GM18870 (cell line): ENCODE measurements at regions not wholly inside any gene's neighbourhood (a gene's known extent, or its start where the extent isn't known, plus 50 kb on each side); places are given as distances from the start of the nearest gene placed in this dataset.

Experiments used
- ATAC-seq: cut with Tn5 transposase; IDR thresholded peaks from one replicate; pipeline ENCODE4 v1.9.1; 2021; ENCODE audit warnings: moderate library complexity; ENCODE audit not compliant: unreplicated experiment

DNA sequence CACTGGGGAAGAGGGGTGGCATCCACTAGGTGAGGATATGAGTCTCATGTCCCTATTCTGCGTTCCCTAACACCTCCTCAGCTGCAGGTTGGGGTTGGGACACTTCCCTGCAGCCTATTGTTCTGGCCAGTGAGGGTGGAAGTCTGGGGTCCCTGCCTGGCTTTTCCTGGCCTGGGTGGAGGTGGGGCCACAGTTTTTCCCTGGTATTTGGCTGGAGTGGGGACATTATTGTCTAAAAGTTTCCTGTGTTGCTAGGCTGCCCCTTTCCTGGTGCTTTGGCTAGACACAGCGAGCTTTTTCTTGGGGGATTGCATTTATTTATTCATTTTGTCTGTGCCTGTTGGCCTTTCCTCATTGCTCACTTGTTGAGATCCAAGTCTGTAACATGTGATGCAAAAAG lies 559.5 kb upstream of the IGFBP3 start:
- ATAC-seq, result no peak

DNA sequence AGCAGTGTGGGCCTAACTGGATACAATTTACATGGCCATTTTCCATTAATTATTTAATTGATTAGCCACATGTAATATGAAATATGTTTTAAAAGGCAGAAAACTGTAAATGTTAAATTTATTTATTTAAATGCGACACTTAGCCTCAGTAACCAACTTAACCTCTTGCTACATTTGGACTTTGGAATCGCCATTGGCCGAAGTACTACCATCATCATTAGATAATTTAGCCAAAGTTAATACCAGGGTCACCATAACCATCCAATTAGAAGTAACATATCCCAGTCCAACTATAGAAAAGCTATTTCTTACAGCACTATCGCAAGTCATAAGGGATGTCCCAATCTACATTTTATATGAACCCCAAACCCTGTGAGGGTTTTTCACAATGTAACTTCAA lies 558.6 kb upstream of the IGFBP3 start:
- no peak for ATAC-seq

DNA sequence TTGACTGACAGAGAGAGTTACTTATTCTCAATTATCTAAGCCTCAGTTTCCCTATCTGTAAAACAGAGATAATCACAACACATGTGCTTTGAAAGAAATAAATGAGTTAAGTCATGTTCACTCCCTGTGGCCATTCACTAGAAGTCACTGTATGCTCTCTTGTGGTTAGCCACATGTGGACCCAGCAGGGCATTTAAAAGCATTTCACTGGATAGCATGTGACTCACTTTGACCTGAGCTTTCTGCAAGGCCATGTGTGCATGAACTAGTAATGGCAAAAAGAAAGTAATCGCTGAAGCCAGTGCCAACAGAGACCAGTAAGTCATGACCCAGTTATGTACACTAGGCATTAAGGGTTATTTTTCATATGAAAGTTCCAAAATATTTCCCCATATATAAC lies 557.0 kb upstream of the IGFBP3 start:
- no peak for ATAC-seq

DNA sequence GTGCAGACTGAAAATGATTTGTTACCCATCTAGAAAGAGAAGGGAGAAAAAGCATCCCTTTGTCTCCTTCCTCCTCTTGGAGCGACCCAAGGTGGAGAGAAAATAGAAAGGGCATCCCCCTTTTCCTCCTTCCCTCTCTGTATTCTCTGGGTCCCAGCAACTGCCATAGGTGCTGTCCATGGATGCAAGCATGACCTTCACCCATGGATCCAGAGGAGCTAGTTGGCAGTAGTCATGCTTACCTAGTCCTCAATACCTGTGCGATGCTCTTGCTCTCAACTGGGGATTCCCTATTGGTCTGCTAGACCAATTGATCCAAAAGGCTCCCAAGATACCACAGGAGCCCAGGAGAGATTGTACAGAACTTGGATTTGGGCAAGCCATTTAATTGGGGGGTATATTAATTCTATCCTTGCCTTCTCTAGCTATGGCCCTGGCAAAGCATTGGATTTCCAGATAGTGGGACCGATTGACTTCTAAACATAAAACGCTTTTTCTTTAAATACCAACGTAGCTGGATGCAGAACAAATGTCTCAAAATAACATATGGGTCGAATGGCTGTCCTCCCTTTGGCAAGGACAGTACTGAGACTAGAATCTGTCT lies 547.8 kb upstream of the IGFBP3 start:
- no peak for ATAC-seq

DNA sequence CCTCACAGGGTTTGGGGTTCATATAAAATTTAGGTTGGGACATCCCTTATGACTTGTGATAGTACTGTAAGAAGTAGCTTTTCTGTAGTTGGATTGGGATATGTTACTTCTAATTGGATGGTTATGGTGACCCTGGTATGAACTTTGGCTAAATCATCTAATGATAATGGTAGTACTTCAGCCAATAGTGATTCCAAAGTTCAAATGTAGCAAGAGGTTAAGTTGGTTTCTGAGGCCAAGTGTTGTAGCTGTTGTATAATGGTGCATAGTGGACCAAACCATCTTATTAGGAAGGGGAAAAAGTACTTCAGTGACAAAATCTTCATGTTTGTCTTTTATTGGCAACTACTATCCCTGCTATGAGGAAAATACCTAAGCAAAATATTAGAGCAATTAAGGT lies 542.1 kb upstream of the IGFBP3 start:
- ATAC-seq, result no peak

DNA sequence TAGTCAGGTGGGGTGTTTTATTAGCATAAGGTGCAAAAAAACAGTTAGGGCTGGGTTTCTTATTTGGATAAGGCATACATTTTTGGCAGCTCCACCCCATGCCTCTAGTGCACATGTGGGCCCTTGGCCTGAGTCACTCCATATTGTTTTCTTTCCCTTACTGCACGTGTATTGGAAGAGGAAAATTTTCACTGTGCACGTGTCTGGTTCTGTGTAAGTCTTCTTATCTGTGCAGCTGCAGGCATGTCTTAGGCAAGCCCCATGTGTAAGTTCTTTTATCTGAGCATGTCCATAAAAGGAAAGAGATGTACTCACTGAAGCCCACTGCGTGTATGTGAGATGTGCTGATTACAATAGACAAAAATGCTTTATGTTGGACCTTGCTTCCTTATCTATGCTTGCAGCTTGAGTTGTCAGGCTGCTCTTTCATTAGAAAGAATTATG lies 540.3 kb upstream of the IGFBP3 start:
- ATAC-seq, result no peak

DNA sequence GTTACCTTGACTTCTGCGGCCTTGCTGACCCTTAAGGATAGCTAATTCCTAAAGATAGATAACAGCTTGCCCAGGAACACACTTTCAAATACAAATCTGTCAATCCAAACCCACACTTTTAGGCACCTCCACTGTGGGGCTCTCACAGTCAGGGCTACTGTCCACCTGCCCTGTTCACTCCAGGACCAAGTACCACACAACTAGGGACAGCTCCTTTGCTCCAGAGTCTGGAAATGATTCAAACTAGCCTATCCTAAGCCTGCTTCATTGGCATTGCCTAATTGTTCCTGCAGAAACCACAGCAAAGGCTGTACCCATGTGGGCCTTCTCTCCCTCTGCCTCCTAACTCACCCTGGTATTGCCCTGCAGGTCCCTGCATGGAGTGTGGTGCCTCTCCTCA lies 538.9 kb upstream of the IGFBP3 start:
- no peak for ATAC-seq

DNA sequence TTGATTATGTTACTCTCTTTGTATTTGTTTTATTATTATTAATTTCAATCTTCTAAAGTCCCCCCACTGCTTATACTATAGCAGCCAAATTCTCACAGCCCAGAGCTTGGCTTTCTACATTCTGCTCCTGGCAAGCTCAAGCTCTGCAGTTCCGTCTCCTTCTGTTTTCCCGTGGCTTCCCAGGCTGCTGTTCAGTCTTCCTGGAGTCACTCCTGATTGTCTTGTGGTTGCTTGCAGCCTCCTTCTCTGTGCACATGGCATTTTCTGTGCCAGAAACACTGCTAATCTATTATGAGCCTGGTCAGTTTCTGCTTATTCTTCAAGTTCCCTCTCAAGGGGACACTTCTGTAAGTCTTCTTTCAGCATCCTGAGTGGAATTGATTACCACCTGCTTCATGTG lies 533.7 kb upstream of the IGFBP3 start:
- no peak for ATAC-seq

DNA sequence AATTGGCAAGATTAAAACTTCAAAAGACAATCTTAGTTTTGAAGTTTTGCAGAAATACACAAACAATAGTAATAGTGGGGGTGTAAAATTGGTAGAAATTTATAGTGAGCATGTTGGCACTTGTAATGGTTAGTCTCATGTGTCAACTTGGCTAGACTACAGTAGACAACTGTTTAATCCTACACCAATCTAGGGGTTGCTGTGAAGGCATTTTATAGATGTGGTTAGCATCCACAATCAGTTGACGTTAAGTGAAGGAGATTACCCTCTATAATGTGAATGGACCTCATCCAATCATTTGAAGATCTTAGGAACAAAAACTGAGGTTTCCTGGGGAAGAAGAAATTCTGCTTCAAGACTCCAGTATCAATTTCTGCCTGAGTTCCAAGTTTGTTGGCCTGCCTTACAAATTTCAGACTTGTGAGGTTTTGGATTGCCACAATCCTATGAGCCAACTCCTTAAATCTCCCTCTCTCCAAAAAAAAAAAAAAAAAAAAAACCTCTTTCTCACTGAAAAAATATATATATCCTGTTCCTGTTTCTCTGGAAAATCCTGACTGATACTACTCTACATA lies 531.6 kb upstream of the IGFBP3 start:
- no peak for ATAC-seq

DNA sequence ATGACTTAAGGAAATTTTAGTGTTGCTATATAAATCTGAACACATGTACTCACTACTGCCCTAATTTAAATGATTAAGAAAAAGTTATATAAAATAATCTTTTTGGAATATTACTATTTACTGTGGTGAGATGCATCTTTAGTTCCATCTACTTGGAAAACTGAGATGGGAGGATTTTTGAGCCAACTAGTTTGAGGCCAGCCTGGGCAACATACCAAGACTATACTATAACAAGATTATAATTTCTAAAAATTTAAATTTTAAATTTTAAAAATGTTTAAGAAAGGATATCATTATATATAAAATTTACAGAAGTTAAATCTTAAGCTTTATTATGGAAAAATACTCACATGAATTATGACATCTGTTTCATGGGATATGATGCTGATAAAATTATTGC lies 530.8 kb upstream of the IGFBP3 start:
- no peak for ATAC-seq

DNA sequence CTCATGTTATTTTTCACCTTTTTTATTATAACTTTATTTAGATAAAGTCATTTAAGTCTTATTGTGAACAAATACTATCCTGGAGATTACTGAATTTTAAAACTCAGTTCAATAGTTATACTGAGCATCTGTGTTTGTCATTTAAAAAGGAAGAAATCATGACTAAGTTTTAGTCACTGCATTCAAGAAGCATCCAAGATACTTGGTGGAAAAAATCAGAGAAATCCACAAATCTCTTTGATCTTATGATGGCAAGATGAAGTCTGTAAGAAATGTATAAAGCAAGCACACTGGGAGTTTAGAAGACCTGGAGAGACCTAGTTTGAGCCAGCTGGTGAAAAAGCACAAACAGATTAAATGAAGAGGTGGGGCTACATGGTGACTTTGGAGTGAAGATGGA lies 529.8 kb upstream of the IGFBP3 start:
- ATAC-seq, result no peak

DNA sequence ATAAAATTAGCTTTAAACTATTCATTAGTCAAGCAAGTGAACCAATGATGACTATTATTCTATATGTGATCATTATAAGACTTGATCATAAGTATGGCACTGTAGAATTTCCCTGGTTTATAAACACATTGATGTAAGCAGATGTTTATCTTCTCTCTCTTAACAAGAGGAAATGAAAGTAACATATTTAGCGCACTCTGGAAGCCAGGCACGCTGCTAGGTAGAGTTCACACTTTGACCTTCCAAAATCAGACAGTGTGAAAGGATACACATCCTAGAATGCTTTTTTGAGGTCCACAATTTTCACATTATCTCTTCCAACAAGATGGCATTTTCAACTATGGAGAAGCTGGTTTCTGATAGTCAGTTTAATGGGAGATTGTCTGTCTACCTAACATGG lies 529.4 kb upstream of the IGFBP3 start:
- no peak for ATAC-seq

DNA sequence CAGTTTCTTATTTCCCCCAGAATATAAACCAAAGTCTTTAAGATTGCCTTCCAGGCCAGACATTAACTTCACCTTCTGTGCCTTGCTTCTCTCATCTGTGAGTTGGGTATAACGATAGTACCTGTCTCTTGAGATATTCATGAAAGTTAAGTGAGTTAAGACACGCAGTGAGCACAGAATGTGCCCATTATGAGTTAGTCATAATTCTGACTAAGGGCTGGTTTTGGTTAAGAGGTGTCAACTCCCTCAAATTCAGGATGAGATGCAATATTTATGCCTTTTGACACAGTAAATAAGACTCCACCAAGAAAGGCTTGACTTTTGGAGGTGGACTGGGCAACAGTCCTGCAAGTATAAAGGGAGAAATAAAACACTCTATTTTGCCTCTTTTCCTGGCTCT lies 528.7 kb upstream of the IGFBP3 start:
- no peak for ATAC-seq

DNA sequence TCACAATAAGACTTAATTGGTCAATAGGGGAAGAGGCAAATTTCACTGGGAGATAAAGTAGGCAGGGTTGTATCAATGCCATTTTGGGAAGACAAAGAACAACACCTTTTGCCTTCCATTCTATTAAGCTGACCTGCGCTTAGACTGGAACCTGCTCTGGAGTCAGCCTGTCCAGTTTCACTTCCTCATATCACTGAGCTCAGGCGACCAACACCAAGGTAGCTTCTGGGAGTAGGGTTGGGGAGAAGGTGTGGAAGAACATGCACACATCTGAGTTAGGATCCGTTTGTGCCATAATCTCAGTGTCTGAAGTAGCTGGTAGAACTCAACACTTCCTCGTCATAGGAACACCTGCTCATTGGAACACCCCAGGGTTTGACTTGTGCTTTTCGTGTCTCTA lies 527.4 kb upstream of the IGFBP3 start:
- ATAC-seq, result no peak

DNA sequence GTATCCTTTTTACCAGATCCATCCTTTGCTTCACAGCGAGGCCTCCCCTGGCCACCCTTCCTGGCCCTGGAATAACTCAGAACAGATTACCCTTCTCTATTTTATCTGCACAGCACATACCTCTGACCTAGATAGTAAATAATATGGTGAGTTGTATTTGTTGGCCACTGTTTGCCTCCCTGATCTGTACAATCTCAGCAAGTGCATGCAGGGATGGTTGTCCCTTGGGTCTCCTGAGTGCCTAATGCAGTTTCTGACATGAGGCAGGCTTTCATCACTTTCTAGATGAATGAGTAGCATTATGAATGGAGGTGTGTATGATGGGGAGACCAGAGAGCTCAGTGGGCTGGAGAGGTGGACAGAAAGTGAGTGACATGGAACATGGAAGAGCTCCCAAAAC lies 525.1 kb upstream of the IGFBP3 start:
- no peak for ATAC-seq

DNA sequence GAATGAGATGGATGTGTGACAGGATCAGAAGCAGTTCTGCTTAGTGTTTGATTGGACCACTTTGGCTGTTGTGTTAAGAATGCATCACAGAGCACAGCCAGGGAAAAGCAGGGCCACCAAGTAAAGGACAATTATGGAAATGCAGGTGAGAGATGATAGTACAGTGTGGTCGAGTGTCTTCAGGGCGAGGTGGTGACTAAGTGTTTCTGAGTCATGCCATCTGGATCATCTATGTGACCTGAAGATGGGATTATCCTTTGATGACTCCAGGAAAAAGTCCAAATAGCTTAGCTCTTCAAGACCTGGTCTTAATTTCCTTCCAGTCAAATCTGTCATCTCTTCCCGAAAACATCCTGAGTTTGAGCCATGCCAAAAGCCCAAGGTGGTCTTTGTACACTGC lies 523.2 kb upstream of the IGFBP3 start:
- ATAC-seq, result no peak

DNA sequence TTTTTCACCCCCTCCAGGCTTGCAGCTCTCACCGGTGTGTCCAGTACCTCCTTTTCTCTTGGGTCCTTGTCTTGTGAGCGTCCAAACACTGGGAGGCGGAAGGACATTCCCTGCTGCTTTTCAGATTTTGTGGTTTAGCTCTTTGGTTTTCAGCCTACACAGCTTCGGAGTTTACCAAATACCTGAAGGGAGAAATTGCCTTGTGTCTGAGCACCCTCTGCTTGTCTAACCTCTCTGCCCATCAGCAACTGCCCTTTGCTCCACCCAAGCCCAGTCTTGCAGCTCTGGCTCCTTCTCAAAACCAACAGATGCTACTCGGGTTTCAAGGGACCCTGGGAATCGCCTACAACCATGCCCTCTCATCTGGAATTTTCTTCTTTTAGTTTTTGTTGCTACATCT lies 519.1 kb upstream of the IGFBP3 start:
- no peak for ATAC-seq

DNA sequence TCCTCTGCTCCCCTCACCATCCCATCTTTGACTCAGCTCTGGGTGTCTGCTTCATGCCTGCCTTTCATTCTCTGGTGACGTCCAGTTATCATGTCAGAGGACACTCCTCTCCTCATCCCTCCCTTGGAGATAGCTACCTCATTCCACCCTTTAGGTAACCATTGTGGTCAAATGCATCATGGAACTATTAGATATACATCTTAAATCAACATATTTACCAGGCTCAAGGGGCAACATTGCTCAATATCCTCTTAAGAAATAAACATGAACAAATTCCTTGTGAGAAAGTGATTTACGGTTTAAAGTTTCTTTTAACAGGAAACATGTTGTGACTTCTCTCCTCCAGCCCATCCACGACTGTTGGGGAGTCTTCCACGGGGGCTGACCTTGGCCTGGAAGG lies 511.6 kb upstream of the IGFBP3 start:
- no peak for ATAC-seq

DNA sequence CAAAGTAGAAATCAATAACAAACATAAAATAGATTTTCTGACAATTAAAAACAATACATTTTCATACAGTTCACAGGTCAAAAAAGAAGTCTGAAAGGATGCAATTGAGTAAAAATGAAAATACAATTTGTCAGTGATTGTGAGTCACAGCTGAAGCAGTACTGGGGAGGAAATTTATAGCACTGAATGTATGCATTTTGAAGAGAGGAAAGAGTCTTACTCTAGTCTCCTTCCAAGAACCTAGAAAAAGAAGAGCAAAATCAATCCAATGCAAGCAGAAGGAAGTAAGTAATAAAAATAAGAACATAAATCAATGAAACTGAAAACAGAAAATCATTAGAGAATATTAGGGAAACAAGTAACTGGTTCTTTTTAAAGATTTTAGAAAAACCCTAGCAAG lies 507.2 kb upstream of the IGFBP3 start:
- ATAC-seq, result no peak

DNA sequence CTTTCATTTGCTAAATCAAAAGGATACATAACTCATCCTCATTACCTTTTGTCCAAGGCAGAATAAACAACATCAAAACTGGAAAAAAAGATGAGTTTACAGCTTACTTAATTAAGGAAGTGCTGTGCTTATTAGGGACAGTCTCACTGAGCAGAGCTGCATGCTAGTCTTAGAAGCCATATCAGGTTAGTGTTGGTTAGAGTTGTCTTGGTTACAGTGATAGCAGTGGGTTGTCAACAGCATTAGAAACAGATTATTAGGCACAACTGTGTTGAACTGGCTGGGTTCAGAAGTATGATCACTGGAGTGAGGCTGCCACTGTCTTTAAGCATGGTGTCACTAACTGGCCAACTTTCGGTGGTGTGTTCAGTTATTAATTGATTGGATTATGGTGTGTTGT lies 503.9 kb upstream of the IGFBP3 start:
- no peak for ATAC-seq

DNA sequence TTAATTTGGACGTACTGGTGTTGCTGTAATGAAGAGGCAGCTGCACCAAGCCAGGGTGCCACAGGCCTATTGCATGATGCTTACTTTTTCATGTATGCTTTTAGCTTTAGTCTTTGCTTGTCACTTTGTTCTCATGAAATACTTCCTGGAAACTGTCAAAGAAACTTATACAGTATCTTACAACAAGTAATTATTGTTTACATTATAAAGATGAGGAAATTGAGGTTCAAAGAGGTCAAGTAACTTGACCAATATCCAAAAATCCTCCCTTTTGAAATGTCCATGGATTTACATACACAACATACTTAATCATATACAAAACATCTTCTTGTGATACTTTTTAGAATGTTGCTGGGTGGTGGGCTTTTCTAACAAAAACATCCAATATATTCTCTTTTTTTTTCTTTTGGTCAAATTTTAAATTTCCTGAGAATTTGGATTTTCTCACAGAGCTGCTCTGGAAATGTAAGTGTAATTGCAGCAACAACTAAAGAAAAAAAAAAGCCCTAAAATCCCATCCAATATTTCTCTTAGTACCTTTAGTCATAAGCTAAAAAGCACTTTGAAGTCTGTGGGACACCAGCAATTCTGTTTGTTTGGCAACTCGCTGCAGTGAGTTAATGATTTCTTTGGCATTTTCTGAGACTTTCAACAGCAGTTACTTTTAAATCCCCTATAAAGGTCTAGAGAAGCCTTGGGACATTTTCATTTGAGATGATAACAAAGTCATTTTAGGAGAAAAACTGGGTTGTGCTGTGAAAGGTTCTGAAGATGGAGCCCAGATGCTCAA lies 500.6 kb upstream of the IGFBP3 start:
- no peak for ATAC-seq

DNA sequence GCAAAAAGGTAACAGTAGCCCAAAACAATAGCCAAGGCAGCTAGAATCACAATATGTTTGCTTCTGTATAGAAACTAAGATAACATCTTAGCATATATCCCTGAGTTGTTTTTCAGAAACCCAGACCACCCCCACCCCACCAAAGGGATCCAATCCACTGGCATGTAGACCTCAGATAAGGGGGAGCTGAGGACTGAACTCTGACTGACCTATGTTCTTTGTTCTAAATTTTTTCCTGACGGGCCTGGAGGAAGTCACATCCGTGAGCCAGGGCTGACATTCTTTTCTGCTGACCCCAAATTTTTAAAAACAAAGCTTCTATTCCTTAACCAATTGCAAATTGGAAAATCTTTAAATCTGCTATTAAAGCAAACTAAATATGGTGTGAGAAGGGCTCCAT lies 493.9 kb upstream of the IGFBP3 start:
- ATAC-seq, result no peak

DNA sequence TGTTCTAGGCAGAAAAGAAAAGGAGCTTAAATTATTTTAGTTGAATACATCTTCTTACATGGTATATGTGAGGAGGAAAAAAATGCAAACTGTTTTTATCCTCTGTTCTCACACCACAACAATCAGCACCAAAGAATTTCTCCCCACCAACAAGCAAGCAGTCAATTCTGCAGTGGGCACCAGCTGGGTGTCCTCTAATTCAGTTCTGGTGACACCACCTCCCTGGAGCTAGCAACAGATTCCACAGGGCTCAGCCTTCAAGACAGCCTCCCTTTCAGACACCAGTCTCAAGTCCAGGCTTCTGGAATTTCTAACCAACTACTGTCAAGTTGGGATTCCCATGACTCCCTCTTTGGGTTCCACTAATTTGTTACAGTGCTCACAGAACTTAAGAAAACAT lies 490.2 kb upstream of the IGFBP3 start:
- ATAC-seq, result no peak
